Left renal pelvis (tissue), 4 donors: ENCODE measurements at regions not wholly inside any gene's neighbourhood (a gene's known extent, or its start where the extent isn't known, plus 50 kb on each side); places are given as distances from the start of the nearest gene placed in this dataset.

Experiments
- DNase-seq, 4 donors: peaks; one replicate each; pipeline ENCODE4 v3.0.0-alpha.2; 2013; ENCODE audit warnings: low read depth in 4 of 4, low spot score in 3 of 4

DNA sequence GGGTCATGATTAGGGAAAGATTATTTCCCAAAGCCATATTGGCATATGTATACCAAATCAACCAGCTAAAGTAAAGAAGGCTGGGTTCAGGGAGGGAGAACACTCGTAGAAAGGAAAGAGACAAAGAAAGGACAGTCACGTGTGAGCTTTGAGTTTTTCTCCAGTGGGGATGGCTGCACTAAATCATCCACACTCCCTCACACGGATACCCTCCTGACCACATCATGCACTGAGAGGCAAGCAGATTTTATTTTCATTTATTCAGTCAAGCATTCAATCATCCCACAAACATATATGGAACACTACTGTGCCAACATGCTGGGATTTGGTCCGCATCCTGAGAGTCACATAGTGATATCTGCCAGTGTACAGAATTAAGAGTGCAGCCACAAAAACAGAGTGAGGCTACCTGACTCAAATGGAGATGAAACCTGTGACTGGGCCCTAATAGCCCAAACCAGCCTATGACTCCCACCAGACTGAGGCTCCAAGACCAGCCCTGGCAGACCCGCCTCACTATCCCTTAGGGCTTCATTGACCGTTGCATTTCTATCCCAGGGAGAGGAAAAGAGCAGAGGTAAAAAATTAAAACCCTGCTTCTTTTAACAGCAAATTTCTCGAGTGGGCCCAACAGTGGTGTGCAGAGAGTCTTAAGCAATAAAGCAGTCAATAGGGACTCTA is 155.9 kb downstream of the BARHL2 start:
- DNase-seq = no peak

DNA sequence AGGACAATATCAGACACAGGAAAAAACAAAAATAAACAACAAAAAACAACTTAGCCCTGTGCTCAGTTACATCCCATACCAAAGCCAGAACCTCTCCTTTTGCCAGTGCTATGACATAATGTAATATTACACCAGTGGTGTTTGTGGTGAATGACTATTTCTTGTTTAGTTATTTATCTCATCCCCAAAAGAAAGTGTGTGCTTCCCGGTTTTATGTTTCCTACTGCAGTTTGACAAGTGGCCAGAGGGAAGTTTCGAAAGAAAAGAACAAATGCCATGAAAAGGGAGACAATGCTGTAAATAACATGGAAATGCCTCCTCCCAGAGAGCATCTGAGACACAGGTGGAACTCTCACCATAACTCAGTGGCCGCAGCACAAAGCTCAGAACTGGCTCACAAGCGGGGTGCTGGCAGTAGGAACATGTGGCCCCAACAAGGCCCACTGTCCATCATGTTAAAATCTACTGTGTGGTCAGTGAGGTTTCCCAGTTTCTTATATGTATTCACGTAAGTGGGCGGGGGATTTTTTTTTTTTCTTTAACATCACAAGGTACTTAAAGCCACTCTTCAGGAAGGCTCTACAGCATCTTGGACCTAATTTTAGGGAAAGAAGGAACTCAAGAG is 158.2 kb downstream of the BARHL2 start:
- no peak for DNase-seq

DNA sequence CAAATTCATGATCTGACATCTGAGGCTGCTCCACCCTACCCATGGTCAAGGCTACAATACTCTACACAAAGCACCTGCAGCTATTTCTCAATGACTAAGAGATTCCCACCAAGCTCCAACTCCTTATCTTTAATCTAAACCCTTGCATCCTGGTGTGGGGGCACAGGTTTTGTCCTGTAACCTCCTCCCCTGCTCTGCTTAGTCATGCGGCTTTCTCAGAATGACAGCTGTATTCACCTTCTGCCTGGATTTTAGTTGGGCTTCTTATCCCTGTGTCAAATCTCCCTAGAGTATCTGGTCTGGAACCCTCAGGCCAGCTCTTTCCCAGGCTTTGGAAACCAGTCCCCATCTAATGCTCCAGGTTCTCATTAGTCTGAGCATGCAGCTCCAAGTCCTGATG is 159.0 kb downstream of the BARHL2 start:
- no peak for DNase-seq

DNA sequence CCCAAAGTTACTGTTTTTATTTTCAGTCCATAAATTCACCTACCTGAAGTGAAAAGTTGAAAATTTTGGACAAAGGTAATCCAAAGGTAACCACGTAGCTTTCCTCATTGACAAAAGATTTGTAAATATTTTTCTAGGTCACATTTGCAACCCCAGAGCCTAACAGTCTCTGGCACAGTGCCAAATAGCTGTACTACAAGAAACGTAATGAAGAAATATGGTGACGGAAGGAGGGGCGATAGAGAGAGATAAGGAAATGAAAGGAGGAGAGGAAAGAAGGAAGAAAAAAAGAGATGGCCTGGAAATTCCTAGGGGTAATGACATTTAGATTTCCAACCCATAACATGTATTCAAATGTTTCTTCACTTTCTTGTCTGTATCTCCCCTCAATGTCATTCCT is 159.4 kb downstream of the BARHL2 start:
- no peak for DNase-seq

DNA sequence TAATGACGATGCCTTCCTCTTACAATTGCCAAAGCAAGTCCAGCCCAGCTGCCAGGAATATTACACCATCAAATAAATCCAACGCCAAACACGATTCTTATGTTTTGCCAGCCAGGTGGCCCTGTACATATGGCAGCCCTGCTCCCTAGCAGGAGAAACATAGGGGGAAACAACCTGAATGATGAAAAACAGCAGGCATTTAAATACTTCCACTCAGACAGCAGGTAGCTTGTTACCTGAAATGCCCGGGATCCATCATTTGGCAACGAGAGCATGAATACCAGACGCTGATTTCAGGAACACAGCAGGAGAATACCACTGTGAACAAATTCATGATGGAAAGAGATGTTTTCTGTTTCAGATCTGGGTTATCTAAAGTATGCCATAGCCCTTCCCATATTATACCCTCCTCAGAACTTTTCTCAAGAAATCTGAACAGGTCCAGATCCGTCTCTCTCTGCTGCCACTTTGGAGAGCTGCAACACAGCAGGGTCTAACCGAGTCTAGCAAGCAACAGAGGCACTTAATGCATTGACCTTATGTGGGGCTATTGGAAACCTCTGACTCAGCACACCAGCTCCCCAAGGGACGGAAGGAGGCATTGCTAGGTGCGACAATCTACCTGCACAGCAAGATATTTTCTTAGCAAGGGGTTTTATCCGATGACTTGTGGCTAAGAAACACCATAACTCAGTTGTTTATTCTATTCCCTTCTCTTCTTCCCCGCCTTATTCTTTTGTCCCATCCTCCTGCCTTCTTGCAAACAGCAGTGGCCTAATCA is 166.3 kb downstream of the BARHL2 start:
- DNase-seq = no peak

DNA sequence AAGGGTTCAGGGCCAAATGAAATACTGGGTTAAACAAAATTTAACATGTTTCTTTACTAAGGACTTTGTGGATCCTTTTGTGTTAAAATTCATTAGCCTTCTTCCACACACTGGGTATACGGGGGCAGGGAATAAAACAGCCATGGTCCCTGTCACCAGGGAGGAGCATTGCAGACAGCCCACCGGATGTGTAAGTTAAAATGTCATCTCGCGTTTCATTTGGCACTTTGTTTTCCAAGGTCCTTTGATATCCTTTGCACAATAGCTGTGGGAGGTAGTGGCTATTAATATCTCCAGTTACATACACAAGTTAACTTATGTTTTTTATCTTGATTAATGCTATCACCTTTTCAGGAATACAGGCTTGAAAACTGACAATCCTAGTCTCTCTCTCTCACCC is 172.7 kb downstream of the BARHL2 start:
- peak in 1 of 4 donors; percentile 14 for DNase-seq

DNA sequence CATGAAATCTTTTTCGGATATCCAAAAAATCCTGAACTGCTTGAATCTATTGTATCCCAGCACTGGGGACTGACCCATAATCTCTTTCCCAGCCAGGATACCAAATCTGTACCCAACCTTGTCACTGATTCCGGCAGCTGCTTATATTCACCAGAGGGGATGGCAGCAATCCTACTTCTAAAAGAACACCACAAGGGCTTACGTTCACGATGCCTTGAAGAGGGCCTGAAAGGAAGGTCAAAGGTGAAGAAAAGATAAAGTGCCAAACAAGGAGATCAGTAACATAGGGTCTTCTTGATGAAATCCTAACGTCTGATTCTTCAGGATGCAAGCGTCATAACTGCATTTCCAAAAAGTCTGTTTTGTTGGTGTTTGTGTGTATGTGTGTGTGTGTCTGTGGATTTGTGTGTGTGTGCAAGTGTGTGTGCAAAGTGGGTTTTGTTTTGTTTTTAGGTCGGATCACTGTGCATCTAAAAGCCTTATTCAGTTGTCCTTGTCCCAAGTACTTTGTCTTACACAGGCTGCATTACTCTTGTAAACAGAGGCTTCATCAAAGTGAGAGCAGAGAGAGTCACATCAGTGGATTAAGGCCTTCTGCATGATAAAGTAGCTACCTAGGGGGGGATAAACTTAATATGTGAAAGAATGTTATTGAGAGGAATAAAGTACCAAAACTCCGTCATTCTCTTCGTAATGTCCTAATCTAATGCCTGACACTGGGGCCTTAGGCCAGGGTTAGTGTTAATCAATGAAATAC is 179.3 kb downstream of the BARHL2 start:
- no peak for DNase-seq

DNA sequence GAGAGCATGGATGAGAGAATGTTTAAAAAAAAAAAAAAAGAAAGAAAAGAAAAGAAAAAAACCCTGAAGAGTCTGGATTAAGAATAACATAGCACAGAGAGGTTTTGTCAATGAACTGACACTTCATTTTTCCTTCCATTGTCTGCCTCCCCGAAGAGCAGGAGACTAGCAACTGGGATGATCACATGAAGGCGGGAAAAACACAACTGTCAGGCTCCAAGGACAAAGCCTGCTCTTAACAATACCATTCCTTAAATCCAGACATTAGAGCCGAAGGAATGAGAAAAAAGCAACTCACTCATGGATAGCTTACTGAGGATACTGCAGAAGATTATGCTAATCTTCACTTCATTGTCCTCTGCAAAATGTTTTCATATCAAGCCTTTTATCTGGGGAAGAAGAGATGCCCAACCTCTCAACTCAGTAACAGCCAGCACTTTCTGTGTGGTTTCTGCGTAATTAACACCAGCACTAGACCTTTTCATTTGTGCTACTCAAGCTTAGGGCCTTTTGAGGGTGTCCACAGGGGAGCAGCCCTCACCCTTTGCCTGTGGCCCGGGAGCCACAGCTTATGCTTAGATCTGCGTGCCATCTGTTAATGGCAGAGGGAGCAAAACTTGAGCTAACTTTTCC is 182.3 kb downstream of the BARHL2 start:
- no peak for DNase-seq

DNA sequence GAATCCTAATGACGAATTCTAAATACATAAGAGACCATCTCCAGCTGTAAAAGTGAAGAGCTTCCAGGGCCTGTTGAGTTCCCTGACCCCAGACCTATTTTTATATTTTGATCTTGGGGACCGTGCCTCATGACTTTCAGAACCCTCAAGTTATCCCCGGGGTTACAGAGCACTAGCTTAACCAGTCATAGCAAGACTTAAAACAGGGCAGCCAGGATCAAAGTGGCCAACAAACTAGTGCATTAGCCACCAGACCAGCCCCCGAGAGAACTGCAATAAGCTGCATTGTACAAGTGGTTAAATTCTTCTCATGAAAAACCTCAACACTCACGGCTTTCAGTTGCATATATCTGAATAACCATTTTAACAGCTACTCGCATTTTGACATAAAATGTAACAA is 183.0 kb downstream of the BARHL2 start:
- DNase-seq = no peak

DNA sequence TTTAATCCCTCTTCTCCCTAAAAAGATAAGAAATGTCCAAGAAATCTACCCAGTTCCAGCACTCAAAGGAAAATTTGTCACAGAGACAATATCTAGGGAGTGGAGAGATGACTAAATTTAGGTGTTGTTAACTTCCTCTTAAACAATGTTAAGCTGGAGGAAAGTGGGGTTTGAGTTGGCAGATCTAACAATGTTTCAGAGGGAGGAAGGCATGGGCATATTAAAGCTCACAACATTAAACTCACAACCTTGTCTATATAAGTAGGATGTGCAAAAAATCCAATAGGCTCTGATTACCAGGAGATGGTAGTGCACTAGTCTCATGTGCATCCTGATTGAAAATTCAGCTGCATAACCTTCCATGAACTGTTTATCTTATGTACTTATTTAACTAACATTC is 190.1 kb downstream of the BARHL2 start:
- DNase-seq = no peak

DNA sequence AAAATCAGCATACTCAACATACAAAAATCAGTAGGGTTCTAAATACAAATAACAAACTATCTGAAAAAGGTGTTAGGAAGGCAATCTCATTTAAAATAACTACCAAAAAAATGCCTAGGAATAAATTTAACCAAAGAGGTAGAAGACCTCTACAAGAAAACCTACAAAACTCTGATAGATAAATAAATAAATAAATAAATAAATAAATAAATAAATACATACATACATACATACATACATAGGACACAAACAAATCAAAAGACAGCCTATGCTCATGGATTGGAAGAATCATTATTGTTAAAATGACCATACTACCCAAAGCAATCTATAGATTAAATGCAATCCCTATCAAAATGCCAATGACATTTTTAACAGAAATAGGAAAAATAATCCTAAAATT is 194.7 kb downstream of the BARHL2 start:
- no peak for DNase-seq

DNA sequence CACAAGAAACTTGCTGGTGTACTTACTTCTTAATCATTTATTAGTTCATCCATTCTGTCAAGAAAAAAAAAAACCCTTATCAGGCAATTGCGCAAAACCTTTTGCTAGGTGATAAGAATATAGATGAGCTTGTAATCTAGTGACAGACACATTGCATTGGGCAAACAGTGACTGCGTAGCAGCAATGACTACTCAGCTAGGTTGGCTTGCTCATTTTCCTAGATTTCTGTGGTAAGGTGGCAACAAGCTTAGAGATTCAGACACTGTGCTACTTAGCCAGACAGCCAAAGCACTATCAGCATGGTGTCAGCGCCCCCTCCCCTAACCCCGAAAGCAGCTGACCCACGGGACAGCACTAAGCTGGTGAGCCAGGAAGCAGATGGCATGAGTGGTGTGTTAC is 203.1 kb downstream of the BARHL2 start:
- DNase-seq = no peak

DNA sequence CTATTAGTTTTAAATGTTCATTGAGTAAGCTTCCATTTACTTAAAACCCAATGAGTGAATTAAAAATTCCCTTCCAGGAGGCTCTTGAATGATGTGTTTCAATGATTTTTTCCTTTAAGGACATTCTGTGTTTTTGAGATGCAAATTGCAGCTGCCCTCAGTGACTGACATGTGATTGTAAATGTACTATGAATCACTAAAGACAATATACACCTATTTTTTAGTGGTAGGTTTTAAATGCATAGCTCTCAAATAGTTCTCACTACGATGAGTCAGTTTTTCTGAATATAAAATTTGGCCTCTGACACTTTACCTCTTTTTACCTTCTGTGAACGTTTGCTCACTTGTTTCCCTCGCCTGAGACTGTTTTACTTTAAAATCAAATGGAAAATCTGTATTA is 204.7 kb downstream of the BARHL2 start:
- DNase-seq = no peak

DNA sequence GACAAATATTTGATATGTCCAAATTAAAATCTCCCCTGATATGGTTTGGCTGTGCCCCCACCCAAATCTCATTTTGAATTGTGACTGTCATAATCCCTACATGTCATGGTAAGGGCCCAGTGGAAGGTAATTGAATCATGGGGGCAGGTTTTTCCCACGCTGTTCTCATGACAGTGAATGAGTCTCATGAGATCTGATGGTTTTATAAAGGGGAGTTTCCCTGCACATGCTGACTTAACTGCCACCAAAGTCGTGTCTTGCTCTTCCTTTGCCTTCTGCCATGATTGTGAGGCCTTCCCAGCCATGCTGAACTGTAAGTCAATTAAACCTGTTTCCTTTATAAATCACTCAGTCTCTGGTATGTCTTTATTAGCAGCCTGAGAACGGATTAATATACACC is 207.0 kb downstream of the BARHL2 start:
- DNase-seq = no peak

DNA sequence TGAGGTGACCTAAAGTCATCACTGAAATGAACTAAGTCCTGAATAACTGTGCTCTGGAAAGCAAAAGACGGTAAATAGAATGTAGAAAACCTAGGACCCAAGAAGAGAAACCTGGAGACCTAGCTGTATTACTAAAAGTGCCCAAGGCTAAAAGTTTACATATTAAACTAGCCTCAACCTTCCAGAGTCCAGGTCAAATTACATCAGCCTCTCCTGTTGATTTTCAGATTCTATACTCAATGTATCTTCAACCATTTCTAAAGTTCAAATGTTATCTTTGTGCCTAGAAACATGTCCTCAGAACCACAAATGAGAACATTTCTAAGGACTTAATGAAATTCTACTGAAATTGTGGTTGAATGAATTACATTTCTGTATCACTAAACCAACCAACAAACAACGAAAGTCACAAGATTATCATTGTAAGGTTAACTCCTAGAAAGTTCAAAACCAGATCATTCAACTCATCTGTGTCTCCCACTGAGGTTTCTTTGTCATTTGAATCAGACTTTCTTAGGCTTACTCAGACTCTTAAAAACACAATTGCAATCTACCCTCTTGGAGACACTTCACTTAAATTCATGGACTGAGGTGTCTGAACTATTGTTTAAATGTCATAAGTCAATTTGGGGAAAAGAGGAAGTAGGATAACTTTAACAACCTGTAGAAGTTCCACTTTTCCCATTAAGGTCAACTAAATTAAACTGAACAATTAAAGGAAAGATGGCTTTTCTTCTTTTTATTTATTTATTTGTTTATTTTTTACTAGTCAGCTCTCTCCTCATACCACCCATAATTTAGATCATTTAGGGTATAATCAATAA is 207.7 kb downstream of the BARHL2 start:
- DNase-seq = no peak

DNA sequence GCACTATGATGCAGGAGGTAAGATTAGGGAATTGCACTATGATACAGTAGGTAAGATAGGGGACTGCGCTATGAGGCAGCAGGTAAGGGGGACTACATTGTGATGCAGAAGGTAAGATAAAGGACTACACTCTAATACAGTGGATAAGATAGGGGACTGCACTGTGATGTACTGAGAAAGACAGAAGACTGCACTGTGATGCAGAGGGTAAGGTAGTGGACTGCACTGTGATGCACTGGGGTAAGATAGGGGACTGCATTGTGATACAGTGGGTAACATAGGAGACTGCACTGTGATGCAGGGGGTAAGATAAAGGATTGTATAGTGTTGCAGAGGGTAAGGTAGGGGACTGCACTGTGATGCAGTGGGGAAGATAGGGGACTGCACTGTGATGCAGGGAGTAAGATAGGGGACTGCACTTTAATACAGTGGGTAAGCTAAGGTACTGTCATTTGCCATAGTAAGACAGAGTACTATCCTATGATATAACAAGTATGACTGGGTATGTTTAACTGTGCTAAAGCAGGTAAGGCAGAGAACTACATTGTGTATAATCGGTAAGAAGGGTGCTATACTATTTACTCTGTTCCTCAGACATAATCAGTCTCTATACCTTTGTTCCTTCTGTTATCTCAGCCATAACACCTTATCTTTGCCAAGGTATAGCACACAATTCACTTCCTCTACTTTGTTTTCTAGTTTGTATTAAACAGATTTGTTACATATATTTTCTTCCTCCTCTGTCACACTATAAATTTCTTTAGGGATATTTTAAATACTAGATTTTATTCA is 208.5 kb downstream of the BARHL2 start:
- DNase-seq = no peak

DNA sequence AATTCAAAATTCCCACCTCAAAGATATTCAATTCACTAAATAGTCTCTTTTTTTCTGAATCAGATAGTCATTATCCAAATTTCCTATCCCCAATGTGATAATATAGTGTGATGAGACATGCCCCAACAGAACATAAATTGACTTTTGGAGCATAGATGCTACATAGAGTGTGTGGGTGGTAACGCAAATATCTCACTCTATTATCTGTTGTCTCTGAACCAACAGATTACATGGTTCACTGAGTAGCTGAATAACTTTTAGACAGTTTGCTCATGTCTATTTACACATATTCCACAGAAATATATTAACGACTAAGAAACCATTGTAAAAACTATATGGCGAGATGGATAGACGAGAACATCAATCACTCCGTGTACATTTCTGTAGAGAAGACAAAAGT is 209.9 kb downstream of the BARHL2 start:
- no peak for DNase-seq

DNA sequence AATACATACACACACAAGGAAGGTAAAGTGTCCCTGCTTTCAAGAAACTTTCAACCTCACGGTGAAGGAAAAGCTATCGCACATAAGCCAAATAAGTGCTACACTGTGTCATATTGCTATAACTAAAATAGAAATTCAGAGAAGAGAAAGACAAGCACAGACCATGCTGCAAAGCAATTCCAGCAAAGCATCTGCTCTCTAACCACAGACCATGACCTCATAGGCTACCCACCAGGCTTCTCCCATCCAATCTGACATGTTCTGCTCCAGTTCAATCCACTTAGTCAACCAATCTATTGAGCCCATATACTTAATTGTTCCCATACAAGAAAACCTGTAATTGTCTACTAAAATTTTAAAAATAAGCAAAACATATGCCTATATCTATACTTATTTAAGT is 211.3 kb downstream of the BARHL2 start:
- no peak for DNase-seq

DNA sequence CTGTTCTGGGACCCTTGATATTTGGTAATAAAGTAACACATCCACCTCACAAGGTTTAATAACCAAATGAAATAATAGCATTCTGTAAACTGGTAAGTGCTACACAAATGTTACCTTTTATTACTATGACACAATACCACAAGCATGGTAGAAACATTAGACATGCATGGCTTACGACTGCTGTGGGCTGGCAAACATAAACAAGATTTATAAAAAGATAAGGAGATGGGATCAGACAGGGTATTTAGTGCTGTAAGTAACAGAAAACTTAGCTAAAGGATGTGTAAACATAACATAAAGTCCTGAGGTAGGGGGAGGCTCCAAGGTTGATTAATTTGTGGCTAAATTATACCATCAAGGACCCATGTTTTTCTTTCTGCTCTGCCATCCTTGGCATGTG is 212.6 kb downstream of the BARHL2 start:
- no peak for DNase-seq
